ENCODE measurements at regions not wholly inside any gene's neighbourhood (a gene's known extent, or its start where the extent isn't known, plus 50 kb on each side); places are given as distances from the start of the nearest gene placed in this dataset.

- DNase-seq (no peak), ATAC-seq (ENCODE audit: low read depth) (no peak)
- Mint-ChIP-seq H3K36me3 (ENCODE audit: low read depth) (no peaks in the 10 kb centered on the region), H3K4me3 (no peak overlapping the region), H3K4me1 (no peaks in the 10 kb centered on the region), H3K27ac (no peak overlapping the region), H3K9me3 (no peaks in the 10 kb centered on the region), H3K27me3 (no peaks in the 10 kb centered on the region)
- intact Hi-C loops (cut with micrococcal nuclease) = no loop called here
- CTCF ChIA-PET = no interaction called here
- POLR2A ChIA-PET = no interaction called here
- no peak for TF ChIP-seq CTCF (IDR thresholded peaks at IDR 0.05)
These were observed 221.6 kb downstream of the C12orf75 start for GRCh38 chr12:105552056-105552455.

- Mint-ChIP-seq H3K27ac (no peak overlapping the region), H3K9me3 (no peaks in the 10 kb centered on the region), H3K27me3 (no peaks in the 10 kb centered on the region), H3K4me1 (no peaks in the 10 kb centered on the region), H3K4me3 (no peak overlapping the region), H3K36me3 (ENCODE audit: low read depth) (no peaks in the 10 kb centered on the region)
- ATAC-seq (ENCODE audit: low read depth) = no peak
- intact Hi-C loops (cut with micrococcal nuclease) = no loop called here
- ChIA-PET POLR2A (no interaction called here), CTCF (no interaction called here)
- no peak for TF ChIP-seq CTCF (IDR thresholded peaks at IDR 0.05)
- no peak for DNase-seq
These were observed 223.8 kb downstream of the C12orf75 start for GRCh38 chr12:105554223-105554678.

GRCh38 chr12:105554856-105555255 is 224.4 kb downstream of the C12orf75 start:
- Mint-ChIP-seq H3K27me3 (no peaks in the 10 kb centered on the region), H3K36me3 (ENCODE audit: low read depth) (no peaks in the 10 kb centered on the region), H3K4me1 (no peaks in the 10 kb centered on the region), H3K27ac (no peak overlapping the region), H3K4me3 (no peak overlapping the region), H3K9me3 (no peaks in the 10 kb centered on the region)
- ChIA-PET POLR2A (no interaction called here), CTCF (no interaction called here)
- DNase-seq = no peak
- intact Hi-C loops (cut with micrococcal nuclease) = no loop called here
- TF ChIP-seq CTCF (IDR thresholded peaks at IDR 0.05) = no peak
- no peak for ATAC-seq (ENCODE audit: low read depth)

- Mint-ChIP-seq H3K36me3 (ENCODE audit: low read depth) (no peaks in the 10 kb centered on the region), H3K9me3 (no peaks in the 10 kb centered on the region), H3K27ac (no peak overlapping the region), H3K4me1 (no peaks in the 10 kb centered on the region), H3K27me3 (no peaks in the 10 kb centered on the region), H3K4me3 (no peak overlapping the region)
- no peak for ATAC-seq (ENCODE audit: low read depth)
- TF ChIP-seq CTCF (IDR thresholded peaks at IDR 0.05) = no peak
- no peak for DNase-seq
- CTCF ChIA-PET = no interaction called here
- intact Hi-C loops (cut with micrococcal nuclease) = no loop called here
- POLR2A ChIA-PET = no interaction called here
These were observed 225.2 kb downstream of the C12orf75 start for GRCh38 chr12:105555556-105556295.

GRCh38 chr12:105559310-105559709 is 228.8 kb downstream of the C12orf75 start:
- TF ChIP-seq CTCF (IDR thresholded peaks at IDR 0.05) = no peak
- H3K9me3 Mint-ChIP-seq = no peaks in the 10 kb centered on the region
- intact Hi-C loops (cut with micrococcal nuclease) = no loop called here
- H3K27me3 Mint-ChIP-seq = no peaks in the 10 kb centered on the region
- ChIA-PET POLR2A (no interaction called here), CTCF (no interaction called here)
- H3K4me1 Mint-ChIP-seq = no peaks in the 10 kb centered on the region
- DNase-seq (no peak), ATAC-seq (ENCODE audit: low read depth) (no peak)
- H3K36me3 Mint-ChIP-seq (ENCODE audit: low read depth) = no peaks in the 10 kb centered on the region
- H3K27ac Mint-ChIP-seq = no peak overlapping the region
- no peak overlapping the region for H3K4me3 Mint-ChIP-seq
